NCI-H1930 (cell line): ENCODE measurements at regions not wholly inside any gene's neighbourhood (a gene's known extent, or its start where the extent isn't known, plus 50 kb on each side); places are given as distances from the start of the nearest gene placed in this dataset.

Source experiments
- DNase-seq, 2 experiments: peaks; one replicate each; lab custom pipeline; 2025; lab: John Stamatoyannopoulos, UW

- no peak for DNase-seq
Observed at GRCh38 chr12:16136219-16136988, 141.1 kb downstream of the SLC15A5 start.

GRCh38 chr12:16135323-16135722, 142.2 kb downstream of the SLC15A5 start:
- no peak for DNase-seq

- no peak for DNase-seq
Observed at GRCh38 chr12:16130343-16130742, 147.1 kb downstream of the SLC15A5 start.

GRCh38 chr12:16121953-16122352, 155.5 kb downstream of the SLC15A5 start:
- no peak for DNase-seq

- DNase-seq = no peak
Observed at GRCh38 chr12:16119618-16120415, 157.7 kb downstream of the SLC15A5 start.

- DNase-seq = no peak
Observed at GRCh38 chr12:16118586-16118985, 158.9 kb downstream of the SLC15A5 start.

- DNase-seq = peak; percentile 33 to 64
Observed at GRCh38 chr12:16112612-16113560, 164.6 kb downstream of the SLC15A5 start.

- DNase-seq = no peak
Observed at GRCh38 chr12:16112130-16112529, 165.4 kb downstream of the SLC15A5 start.

- DNase-seq = no peak
Observed at GRCh38 chr12:16110596-16110995, 166.9 kb downstream of the SLC15A5 start.

GRCh38 chr12:16103851-16104250, 173.6 kb downstream of the SLC15A5 start:
- DNase-seq = no peak

GRCh38 chr12:16100206-16100605, 177.3 kb downstream of the SLC15A5 start:
- no peak for DNase-seq

- no peak for DNase-seq
Observed at GRCh38 chr12:16096273-16096849, 181.1 kb downstream of the SLC15A5 start.

- no peak for DNase-seq
Observed at GRCh38 chr12:16095531-16096110, 181.9 kb downstream of the SLC15A5 start.

- DNase-seq = no peak
Observed at GRCh38 chr12:16094437-16094836, 183.0 kb downstream of the SLC15A5 start.

- DNase-seq = no peak
Observed at GRCh38 chr12:16093825-16094224, 182.7 kb downstream of the DERA start.

GRCh38 chr12:16090974-16091373, 179.8 kb downstream of the DERA start:
- DNase-seq = no peak

- no peak for DNase-seq
Observed at GRCh38 chr12:16088421-16088820, 177.3 kb downstream of the DERA start.
